Glomerular endothelial cell (primary cell): ENCODE measurements at regions not wholly inside any gene's neighbourhood (a gene's known extent, or its start where the extent isn't known, plus 50 kb on each side); places are given as distances from the start of the nearest gene placed in this dataset.
"Not testable (repeated sequence)": the region's sequence is repeated elsewhere in the genome, so short reads cannot be mapped to it uniquely, and the experiment has no call there.

ENCODE experiments used
- DNase-seq: peaks from one replicate; pipeline ENCODE4 v3.0.0-alpha.2; 2011; ENCODE audit warnings: low read depth, low spot score; ENCODE audit errors: extremely low read depth

DNA sequence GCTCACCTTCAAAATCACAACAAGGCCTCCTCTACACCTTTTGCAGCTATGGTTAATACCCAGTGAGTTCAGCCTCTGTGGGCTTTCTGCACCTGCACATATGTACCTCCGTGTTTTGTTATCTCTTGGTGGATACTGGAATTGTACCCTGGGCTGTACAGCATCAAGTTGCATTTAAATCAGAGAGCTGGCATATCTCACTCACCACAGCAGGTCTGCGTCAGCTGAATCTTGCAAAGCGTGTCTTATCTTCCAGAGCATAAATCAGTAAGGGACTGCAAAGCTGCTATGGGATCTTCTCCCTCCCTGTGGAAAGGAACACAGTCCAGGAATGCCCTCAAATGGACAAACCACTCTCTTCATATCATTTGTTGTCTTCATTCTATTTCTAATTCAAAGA lies 1048.7 kb downstream of the UQCRFS1 start:
- DNase-seq: no peak

- DNase-seq: no peak
These were observed 1053.9 kb downstream of the UQCRFS1 start for GRCh38 chr19:28159065-28159464.

GRCh38 chr19:28155265-28155664 lies 1057.7 kb downstream of the UQCRFS1 start:
- DNase-seq: no peak

DNA sequence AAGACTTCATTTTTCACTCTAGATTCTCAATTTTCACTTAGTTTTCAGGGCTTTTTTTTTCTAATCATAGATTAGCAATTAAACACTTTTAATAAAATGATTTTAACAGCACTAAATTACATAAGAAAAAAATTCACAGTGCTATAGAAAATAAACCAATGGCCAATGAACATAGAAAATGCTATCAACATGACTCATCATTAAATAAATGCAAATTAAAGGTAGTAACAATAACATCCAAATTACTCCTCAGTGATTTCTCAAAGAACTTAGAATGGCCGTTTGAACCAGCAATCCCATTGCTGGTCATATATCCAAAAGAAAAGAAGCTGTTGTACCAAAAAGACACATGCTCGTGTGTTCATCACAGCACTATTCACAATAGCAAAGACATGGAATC lies 1058.9 kb downstream of the UQCRFS1 start:
- DNase-seq: no peak

DNA sequence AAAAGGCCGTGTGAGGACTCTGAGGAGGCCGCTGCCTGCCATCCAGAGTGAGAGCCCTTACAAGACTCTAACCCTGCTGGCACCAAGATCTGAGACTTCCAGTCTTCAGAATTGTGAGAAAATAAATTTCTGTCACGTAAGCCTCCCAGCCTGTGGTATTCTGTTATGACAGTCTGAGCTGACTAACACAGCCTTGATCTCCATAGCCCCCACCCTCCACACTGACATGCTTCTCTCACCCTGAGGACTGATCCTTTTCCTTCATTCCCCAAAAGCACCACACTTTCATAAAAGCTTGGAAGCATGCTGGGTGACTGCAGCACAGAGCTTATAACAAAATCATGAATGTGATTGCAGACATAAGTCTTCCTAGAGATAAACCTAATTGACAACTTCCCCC lies 1059.8 kb downstream of the UQCRFS1 start:
- no peak for DNase-seq

GRCh38 chr19:28152195-28152594 lies 1060.8 kb downstream of the UQCRFS1 start:
- no peak for DNase-seq

- no peak for DNase-seq
These were observed 1062.8 kb downstream of the UQCRFS1 start for GRCh38 chr19:28150129-28150528.

- DNase-seq: no peak
These were observed 1064.4 kb downstream of the UQCRFS1 start for GRCh38 chr19:28148554-28148953.

DNA sequence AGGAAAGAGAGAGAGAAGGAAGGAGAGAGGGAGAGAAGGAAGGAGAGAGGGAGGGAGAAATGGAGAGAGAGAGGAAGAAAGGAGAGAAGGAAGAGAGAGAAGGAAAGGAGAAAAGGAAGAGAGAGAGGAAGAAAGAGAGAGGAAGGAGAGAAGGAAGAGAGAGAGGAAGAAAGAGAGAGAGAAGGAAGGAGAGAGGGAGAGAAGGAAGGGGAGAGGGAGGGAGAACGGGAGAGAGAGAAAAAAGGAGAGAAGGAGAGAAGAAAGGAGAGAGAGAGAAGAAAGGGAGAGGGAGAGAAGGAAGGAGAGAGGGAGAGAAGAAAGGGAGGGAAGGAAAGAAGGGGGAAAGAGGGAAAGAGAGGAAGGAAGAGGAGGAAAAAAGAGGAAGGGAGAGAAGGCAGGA lies 1070.7 kb downstream of the UQCRFS1 start:
- DNase-seq: no peak

GRCh38 chr19:28140201-28140600 lies 1072.8 kb downstream of the UQCRFS1 start:
- no peak for DNase-seq

GRCh38 chr19:28137772-28138171 lies 1075.2 kb downstream of the UQCRFS1 start:
- no peak for DNase-seq

- no peak for DNase-seq
These were observed 1076.2 kb downstream of the UQCRFS1 start for GRCh38 chr19:28136796-28137195.

GRCh38 chr19:28135825-28136224 lies 1077.1 kb downstream of the UQCRFS1 start:
- no peak for DNase-seq

DNA sequence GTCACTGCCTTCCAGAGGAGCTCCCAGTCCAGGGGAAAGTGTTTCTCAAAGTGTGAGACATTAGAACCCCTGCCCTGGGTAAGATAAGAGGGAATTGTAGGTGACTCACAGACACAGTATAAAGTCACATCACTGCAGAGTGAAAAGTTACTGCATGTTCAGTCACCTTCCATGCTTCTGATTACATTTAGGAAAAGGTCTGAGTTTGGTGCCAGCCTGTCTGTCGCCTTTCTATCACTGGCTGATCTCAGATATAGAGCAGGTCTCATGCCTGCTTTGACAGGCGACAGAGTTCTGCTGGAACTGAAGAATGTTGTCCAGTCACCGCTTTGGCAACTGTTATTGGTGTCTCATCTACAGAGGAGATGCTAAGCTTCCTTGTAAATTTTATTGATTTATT lies 1078.6 kb downstream of the UQCRFS1 start:
- no peak for DNase-seq

- not testable (repeated sequence) for DNase-seq
These were observed 1082.1 kb downstream of the UQCRFS1 start for GRCh38 chr19:28130881-28131280.

- no peak for DNase-seq
These were observed 1082.9 kb downstream of the UQCRFS1 start for GRCh38 chr19:28130066-28130511.

GRCh38 chr19:28128341-28128740 lies 1084.6 kb downstream of the UQCRFS1 start:
- no peak for DNase-seq

DNA sequence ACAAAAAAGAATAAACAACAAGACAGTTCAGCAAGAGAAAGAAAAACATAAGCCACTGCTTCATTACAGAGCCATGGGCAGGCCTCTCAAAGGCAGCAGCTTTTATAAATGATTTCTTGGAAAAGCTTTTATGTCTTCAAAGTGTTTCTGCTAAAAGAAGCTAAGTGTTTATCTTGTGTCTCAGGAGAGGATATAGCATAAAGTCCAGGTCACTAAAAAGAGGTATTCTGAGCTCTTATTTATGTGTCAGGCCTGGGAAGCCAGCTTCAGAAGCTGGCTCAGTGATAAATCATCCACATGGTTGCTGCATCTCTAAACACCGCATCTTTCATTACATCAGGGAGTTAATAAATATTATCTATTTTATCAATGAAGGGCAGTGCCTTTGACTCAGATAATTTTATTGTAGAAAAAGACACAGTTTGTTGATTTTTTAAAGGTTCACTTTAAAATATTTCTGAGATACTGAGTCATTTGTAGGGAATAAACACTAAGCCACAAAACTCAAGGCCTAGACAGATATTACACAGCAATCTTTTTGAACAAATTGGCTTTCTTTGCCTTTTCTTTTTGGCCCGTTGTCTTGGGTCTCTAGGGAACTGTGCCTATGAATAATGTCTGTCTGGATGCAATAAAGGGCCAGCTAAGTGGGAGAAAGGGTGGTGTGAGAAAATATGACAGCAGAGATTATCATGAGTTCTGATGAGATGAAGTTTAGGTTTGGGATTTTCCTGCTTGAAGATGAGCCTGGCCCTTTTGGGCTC lies 1086.6 kb downstream of the UQCRFS1 start:
- DNase-seq: no peak

DNA sequence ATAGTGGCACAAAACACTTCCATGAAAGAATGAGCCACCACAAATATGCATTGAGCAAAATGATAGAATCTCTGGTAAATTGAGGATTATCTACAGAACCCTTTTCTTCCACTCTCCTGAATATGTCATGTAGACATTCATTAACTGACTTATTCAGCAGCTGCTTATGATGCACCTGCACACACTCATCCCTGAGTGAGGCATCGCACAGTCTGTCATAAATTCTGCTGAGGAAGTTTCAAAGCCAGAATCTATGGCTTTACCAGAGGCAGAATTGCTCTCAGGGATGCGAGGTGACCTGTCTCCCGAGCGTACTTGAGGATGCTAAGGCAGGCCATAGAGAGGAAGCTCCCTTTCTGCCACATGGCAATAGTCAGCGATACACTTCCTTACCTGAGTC lies 1090.2 kb downstream of the UQCRFS1 start:
- no peak for DNase-seq

- DNase-seq: no peak
These were observed 1094.7 kb downstream of the UQCRFS1 start for GRCh38 chr19:28118235-28118634.

GRCh38 chr19:28117143-28117542 lies 1095.8 kb downstream of the UQCRFS1 start:
- no peak for DNase-seq

DNA sequence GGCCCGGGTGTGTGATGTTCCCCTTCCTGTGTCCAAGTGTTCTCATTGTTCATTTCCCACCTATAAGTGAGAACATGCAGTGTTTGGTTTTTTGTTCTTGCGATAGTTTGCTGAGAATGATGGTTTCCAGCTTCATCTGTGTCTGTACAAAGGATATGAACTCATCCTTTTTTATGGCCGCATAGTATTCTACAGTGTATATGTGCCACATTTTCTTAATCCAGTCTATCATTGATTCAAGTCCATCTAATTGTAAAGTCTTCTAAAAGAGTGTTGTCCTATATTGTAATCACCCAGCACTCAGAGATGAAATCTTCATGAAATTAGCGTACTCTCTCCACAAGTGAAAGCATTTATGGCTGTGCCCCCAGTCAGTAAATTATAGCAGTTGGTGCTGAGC lies 1096.6 kb downstream of the UQCRFS1 start:
- DNase-seq: not testable (repeated sequence)

GRCh38 chr19:28103921-28104320 lies 1109.0 kb downstream of the UQCRFS1 start:
- DNase-seq: no peak
